Astrocyte (in vitro differentiated cells and primary cell): ENCODE measurements at regions not wholly inside any gene's neighbourhood (a gene's known extent, or its start where the extent isn't known, plus 50 kb on each side); places are given as distances from the start of the nearest gene placed in this dataset.

Source experiments
- EZH2 ChIP-seq: IDR thresholded peaks from 2 replicates; pipeline ENCODE4 v1.6.1; 2012; ENCODE audit warnings: mild to moderate bottlenecking, low read length, inconsistent platforms; ENCODE audit not compliant: insufficient read depth
- TF ChIP-seq, protein P1 (sequence below): IDR thresholded peaks from 2 replicates; pipeline ENCODE4 v1.5.1; 2011; ENCODE audit warnings: low read depth, mild to moderate bottlenecking, inconsistent platforms, low read length, moderate library complexity; ENCODE audit not compliant: insufficient read depth

GRCh38 chr6:50211582-50211981, 161.9 kb upstream of the DEFB112 start:
- TF ChIP-seq, protein P1, sequence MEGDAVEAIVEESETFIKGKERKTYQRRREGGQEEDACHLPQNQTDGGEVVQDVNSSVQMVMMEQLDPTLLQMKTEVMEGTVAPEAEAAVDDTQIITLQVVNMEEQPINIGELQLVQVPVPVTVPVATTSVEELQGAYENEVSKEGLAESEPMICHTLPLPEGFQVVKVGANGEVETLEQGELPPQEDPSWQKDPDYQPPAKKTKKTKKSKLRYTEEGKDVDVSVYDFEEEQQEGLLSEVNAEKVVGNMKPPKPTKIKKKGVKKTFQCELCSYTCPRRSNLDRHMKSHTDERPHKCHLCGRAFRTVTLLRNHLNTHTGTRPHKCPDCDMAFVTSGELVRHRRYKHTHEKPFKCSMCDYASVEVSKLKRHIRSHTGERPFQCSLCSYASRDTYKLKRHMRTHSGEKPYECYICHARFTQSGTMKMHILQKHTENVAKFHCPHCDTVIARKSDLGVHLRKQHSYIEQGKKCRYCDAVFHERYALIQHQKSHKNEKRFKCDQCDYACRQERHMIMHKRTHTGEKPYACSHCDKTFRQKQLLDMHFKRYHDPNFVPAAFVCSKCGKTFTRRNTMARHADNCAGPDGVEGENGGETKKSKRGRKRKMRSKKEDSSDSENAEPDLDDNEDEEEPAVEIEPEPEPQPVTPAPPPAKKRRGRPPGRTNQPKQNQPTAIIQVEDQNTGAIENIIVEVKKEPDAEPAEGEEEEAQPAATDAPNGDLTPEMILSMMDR = no peak
- TF ChIP-seq EZH2 = no peak
